Body of pancreas (tissue), 4 donors: ENCODE measurements at regions not wholly inside any gene's neighbourhood (a gene's known extent, or its start where the extent isn't known, plus 50 kb on each side); places are given as distances from the start of the nearest gene placed in this dataset.

Experiments
- POLR2A ChIP-seq, 3 donors: fragments of 450-650 bp; IDR thresholded peaks; one replicate each; pipeline ENCODE4 v1.6.1; 2016; ENCODE audit warnings: antibody characterized with exemption in 3 of 3, mild to moderate bottlenecking in 2 of 3
- TF ChIP-seq, protein P1 (sequence below), 7 experiments: fragments of 450-650 bp in 4 of 7; fragments of 200-600 bp in 3 of 7; sonication (generic) in 3 of 7; IDR thresholded peaks; one replicate each; pipeline ENCODE4 v1.5.1; 2016 to 2019; ENCODE audit warnings: antibody characterized with exemption in 7 of 7

- TF ChIP-seq, protein P1, sequence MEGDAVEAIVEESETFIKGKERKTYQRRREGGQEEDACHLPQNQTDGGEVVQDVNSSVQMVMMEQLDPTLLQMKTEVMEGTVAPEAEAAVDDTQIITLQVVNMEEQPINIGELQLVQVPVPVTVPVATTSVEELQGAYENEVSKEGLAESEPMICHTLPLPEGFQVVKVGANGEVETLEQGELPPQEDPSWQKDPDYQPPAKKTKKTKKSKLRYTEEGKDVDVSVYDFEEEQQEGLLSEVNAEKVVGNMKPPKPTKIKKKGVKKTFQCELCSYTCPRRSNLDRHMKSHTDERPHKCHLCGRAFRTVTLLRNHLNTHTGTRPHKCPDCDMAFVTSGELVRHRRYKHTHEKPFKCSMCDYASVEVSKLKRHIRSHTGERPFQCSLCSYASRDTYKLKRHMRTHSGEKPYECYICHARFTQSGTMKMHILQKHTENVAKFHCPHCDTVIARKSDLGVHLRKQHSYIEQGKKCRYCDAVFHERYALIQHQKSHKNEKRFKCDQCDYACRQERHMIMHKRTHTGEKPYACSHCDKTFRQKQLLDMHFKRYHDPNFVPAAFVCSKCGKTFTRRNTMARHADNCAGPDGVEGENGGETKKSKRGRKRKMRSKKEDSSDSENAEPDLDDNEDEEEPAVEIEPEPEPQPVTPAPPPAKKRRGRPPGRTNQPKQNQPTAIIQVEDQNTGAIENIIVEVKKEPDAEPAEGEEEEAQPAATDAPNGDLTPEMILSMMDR (IDR thresholded peaks at IDR 0.05) = no peak
- TF ChIP-seq POLR2A (IDR thresholded peaks at IDR 0.05) = no peak
Observed at GRCh38 chr6:81564470-81565068, 187.9 kb downstream of the TENT5A start.
